Activated CD4-positive, alpha-beta T cell treated with anti-CD3 and anti-CD28 coated beads, Interleukin-2, Interleukin-6, amounts not matched to agents 100 ng/mL and 50 ng/mL, durations not matched to agents 16 hours and 8 hours (primary cell): ENCODE measurements at regions not wholly inside any gene's neighbourhood (a gene's known extent, or its start where the extent isn't known, plus 50 kb on each side); places are given as distances from the start of the nearest gene placed in this dataset.
"Not testable (repeated sequence)": the region's sequence is repeated elsewhere in the genome, so short reads cannot be mapped to it uniquely, and the experiment has no call there.

Source experiments
- DNase-seq: peaks from one replicate; pipeline ENCODE4 v3.0.0-alpha.2; 2020

GRCh38 chrX:142483965-142484364 lies 278.9 kb upstream of the MAGEC2 start:
- no peak for DNase-seq

GRCh38 chrX:142446349-142446748 lies 241.3 kb upstream of the MAGEC2 start:
- DNase-seq: no peak

- DNase-seq: no peak
Measured at GRCh38 chrX:142428916-142429315, 223.8 kb upstream of the MAGEC2 start.

GRCh38 chrX:142390998-142391397 lies 185.9 kb upstream of the MAGEC2 start:
- not testable (repeated sequence) for DNase-seq

- DNase-seq: no peak
Measured at GRCh38 chrX:142363501-142363900, 158.4 kb upstream of the MAGEC2 start.

- DNase-seq: no peak
Measured at GRCh38 chrX:142359331-142359730, 154.2 kb upstream of the MAGEC2 start.

- DNase-seq: no peak
Measured at GRCh38 chrX:142327182-142327581, 122.1 kb upstream of the MAGEC2 start.

- no peak for DNase-seq
Measured at GRCh38 chrX:142312591-142312990, 107.5 kb upstream of the MAGEC2 start.

- no peak for DNase-seq
Measured at GRCh38 chrX:142299406-142299805, 94.3 kb upstream of the MAGEC2 start.

GRCh38 chrX:142296421-142296820 lies 91.3 kb upstream of the MAGEC2 start:
- no peak for DNase-seq

GRCh38 chrX:142295190-142295589 lies 90.1 kb upstream of the MAGEC2 start:
- DNase-seq: no peak

GRCh38 chrX:142270166-142270565 lies 65.1 kb upstream of the MAGEC2 start:
- not testable (repeated sequence) for DNase-seq

GRCh38 chrX:142266417-142266816 lies 61.3 kb upstream of the MAGEC2 start:
- no peak for DNase-seq

- not testable (repeated sequence) for DNase-seq
Measured at GRCh38 chrX:142265549-142265948, 60.5 kb upstream of the MAGEC2 start.

GRCh38 chrX:142256935-142257334 lies 51.8 kb upstream of the MAGEC2 start:
- DNase-seq: no peak
